Aorta (tissue), 5 donors: ENCODE measurements at regions not wholly inside any gene's neighbourhood (a gene's known extent, or its start where the extent isn't known, plus 50 kb on each side); places are given as distances from the start of the nearest gene placed in this dataset.
"Not testable (repeated sequence)": the region's sequence is repeated elsewhere in the genome, so short reads cannot be mapped to it uniquely, and the experiment has no call there.

Experiments used
- ATAC-seq: fragments of 200-7000 bp; cut with Tn5 transposase; one replicate; pipeline ENCODE4 v1.9.1; 2022; ENCODE audit warnings: moderate library complexity; ENCODE audit not compliant: low FRiP score
- DNase-seq, 2 donors: peaks; one replicate each; pipeline ENCODE4 v3.0.0-alpha.2; 2020
- H3K27ac ChIP-seq, 2 donors: one replicate each; pipeline ENCODE4 v1.5.1; 2013; ENCODE audit warnings: low read length in 2 of 2, mild to moderate bottlenecking in 2 of 2, moderate library complexity in 2 of 2, control low read depth in 1 of 2, inconsistent platforms in 1 of 2, low read depth in 1 of 2
- H3K27me3 ChIP-seq, 2 donors: one replicate each; pipeline ENCODE4 v1.6.1; 2013; ENCODE audit warnings: control low read depth in 1 of 2, low read length in 1 of 2, mild to moderate bottlenecking in 1 of 2, moderate library complexity in 1 of 2; ENCODE audit not compliant: insufficient read depth in 2 of 2, control insufficient read depth in 1 of 2
- H3K36me3 ChIP-seq, 2 donors: one replicate each; pipeline ENCODE4 v1.6.1; 2013; ENCODE audit warnings: control low read depth in 1 of 2, low read length in 1 of 2, mild to moderate bottlenecking in 1 of 2; ENCODE audit not compliant: insufficient read depth in 2 of 2, control insufficient read depth in 1 of 2
- H3K4me1 ChIP-seq, 2 donors: one replicate each; pipeline ENCODE4 v1.6.1; 2013; ENCODE audit warnings: low read length in 2 of 2, control low read depth in 1 of 2, mild to moderate bottlenecking in 1 of 2, moderate library complexity in 1 of 2; ENCODE audit not compliant: insufficient read depth in 2 of 2, control insufficient read depth in 1 of 2
- H3K4me3 ChIP-seq, 2 donors: one replicate each; pipeline ENCODE4 v1.5.1; 2013; ENCODE audit warnings: low read length in 2 of 2, control low read depth in 1 of 2, mild to moderate bottlenecking in 1 of 2
- H3K9me3 ChIP-seq: one replicate; pipeline ENCODE4 v1.6.1; 2013; ENCODE audit warnings: mild to moderate bottlenecking, low read length; ENCODE audit not compliant: control insufficient read depth
- WGBS, 2 donors: extraction: QIAGEN DNeasy Blood & Tissue Kit; methylation state at CpG; one replicate each; pipeline ENCODE4 v1.1.7; 2013; 5-methylcytosine and 5-hydroxymethylcytosine counted together
- intact Hi-C, 2 donors: fragments of 100-400 bp; cut with DNase I; formaldehyde crosslinking; loops; one replicate each; pipeline versions ENCODE4 v1.14.2 to v1.15.0; 2022
- donor health status: healthy with polysubstance abuse.
- donor health status: Bipolar disorder and iron deficiency.
- donor health status: DM: no; HTN: no; CAD: no.
- donor health status: DM: no; HTN: no; CAD: no.
- donor health status: DM: yes; HTN: yes; CAD: no.

GRCh38 chr4:164617911-164618310, 136.0 kb upstream of the SMIM31 start:
- 60 to 69% methylated on average over 3 of the region's 3 CpGs for WGBS, 2 donors
- Histone ChIP-seq H3K27ac (no peak overlapping the region), H3K9me3 (no peaks in the 10 kb centered on the region), H3K27me3 (no peaks in the 10 kb centered on the region), H3K4me3 (no peak overlapping the region), H3K36me3 (no peaks in the 10 kb centered on the region), H3K4me1 (no peaks in the 10 kb centered on the region)
- intact Hi-C loops, result no loop called here
- ATAC-seq (no peak), DNase-seq (no peak)

- intact Hi-C loops, result no loop called here
- WGBS, 2 donors, result 39% methylated on average over 4 of the region's 4 CpGs
- Histone ChIP-seq H3K27ac (no peak overlapping the region), H3K27me3 (no peaks in the 10 kb centered on the region), H3K36me3 (no peaks in the 10 kb centered on the region), H3K9me3 (peaks cover 2% of the 10 kb centered on the region), H3K4me1 (no peaks in the 10 kb centered on the region), H3K4me3 (no peak overlapping the region)
- ATAC-seq (no peak), DNase-seq (no peak)
Measured at GRCh38 chr4:164621886-164622521, 131.9 kb upstream of the SMIM31 start.

GRCh38 chr4:164623099-164623498, 130.8 kb upstream of the SMIM31 start:
- Histone ChIP-seq H3K27ac (no peak overlapping the region), H3K9me3 (peaks cover 2% of the 10 kb centered on the region), H3K36me3 (no peaks in the 10 kb centered on the region), H3K4me3 (no peak overlapping the region), H3K4me1 (no peaks in the 10 kb centered on the region), H3K27me3 (no peaks in the 10 kb centered on the region)
- intact Hi-C loops, result no loop called here
- DNase-seq, result no peak
- ATAC-seq, result peak; percentile 19
- 85 to 100% methylated on average over 1 of the region's 1 CpG for WGBS, 2 donors

- Histone ChIP-seq H3K27ac (no peak overlapping the region), H3K4me3 (no peak overlapping the region), H3K9me3 (no peaks in the 10 kb centered on the region), H3K36me3 (no peaks in the 10 kb centered on the region), H3K27me3 (no peaks in the 10 kb centered on the region), H3K4me1 (no peaks in the 10 kb centered on the region)
- DNase-seq (no peak), ATAC-seq (no peak)
- intact Hi-C loops, result no loop called here
Measured at GRCh38 chr4:164639001-164639400, 114.9 kb upstream of the SMIM31 start.

- Histone ChIP-seq H3K4me1 (no peaks in the 10 kb centered on the region), H3K36me3 (no peaks in the 10 kb centered on the region), H3K9me3 (no peaks in the 10 kb centered on the region), H3K27me3 (no peaks in the 10 kb centered on the region), H3K4me3 (no peak overlapping the region), H3K27ac (no peak overlapping the region)
- WGBS, 2 donors, result 34 to 52% methylated on average over 1 of the region's 1 CpG
- no peak for DNase-seq
- ATAC-seq, result no peak
- intact Hi-C loops, result no loop called here
Measured at GRCh38 chr4:164648151-164648848, 105.6 kb upstream of the SMIM31 start.

DNA sequence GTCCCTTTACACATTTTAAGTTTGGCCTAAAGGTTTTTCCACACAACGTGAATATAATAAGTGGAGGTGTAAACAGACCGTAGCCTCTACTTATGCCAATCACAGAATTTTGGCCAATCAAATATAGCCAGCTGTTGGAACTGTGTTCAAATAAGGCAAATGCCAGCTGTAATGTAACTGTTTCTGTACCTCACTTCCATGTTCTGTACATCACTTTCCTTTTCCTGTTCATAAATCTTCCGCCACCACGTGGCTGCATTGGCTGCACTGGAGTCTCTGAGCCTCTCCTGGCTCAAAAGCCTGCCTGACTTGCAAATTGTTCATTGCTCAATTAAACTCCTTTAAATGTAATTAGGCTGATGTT, 105.1 kb upstream of the SMIM31 start:
- Histone ChIP-seq H3K4me1 (no peaks in the 10 kb centered on the region), H3K9me3 (no peaks in the 10 kb centered on the region), H3K27me3 (no peaks in the 10 kb centered on the region), H3K36me3 (no peaks in the 10 kb centered on the region), H3K4me3 (no peak overlapping the region), H3K27ac (no peak overlapping the region)
- 56 to 64% methylated on average over 4 of the region's 4 CpGs for WGBS, 2 donors
- intact Hi-C loops, result no loop called here
- DNase-seq (no peak), ATAC-seq (no peak)

DNA sequence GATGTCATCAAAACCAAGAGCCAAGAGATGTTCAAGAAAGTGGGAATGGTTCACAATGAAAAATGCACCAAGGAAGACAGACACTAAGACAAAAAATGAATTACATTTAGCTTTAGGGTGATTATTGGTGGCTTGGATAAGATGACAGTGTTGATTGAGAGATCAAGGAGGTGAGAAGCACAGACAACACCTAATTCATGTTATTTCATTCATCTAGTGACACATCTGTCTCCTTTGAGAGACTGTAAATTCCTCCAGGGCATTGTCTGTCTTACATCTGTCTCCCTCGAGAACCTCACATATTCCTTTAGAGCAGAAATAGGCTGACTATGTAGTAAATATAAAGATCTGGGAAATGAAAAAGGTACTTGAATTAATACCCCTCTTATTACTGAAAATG, 94.2 kb upstream of the SMIM31 start:
- Histone ChIP-seq H3K36me3 (no peaks in the 10 kb centered on the region), H3K9me3 (peaks cover 2% of the 10 kb centered on the region), H3K27ac (no peak overlapping the region), H3K4me1 (no peaks in the 10 kb centered on the region), H3K27me3 (no peaks in the 10 kb centered on the region), H3K4me3 (no peak overlapping the region)
- 57 to 70% methylated on average over 1 of the region's 1 CpG for WGBS, 2 donors
- no peak for ATAC-seq
- intact Hi-C loops, result no loop called here
- no peak for DNase-seq

GRCh38 chr4:164676152-164676551, 77.8 kb upstream of the SMIM31 start:
- ATAC-seq, intact Hi-C loops, H3K27ac ChIP-seq, H3K36me3 ChIP-seq, H3K4me1 ChIP-seq, DNase-seq, H3K4me3 ChIP-seq, H3K9me3 ChIP-seq, H3K27me3 ChIP-seq: not testable (repeated sequence)
- 78 to 82% methylated on average over 9 of the region's 9 CpGs for WGBS, 2 donors

DNA sequence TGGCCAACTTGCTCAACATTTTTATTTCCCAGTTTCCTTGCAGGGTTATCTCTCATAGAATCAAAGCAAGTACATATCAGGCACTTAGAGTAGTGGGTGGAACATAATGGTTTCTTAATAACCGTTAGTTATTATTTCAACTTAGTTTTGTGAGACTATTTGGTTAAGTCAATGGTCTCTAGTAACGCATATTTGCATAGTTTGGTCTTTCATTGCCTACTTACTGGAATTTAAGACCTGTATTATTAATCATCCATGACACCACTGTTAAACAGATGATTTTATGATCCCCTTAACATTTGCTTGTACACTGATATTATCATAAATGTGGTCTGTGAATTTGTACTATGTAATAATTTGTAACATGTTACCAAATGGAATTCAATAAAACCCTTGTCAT, 70.9 kb upstream of the SMIM31 start:
- WGBS, 2 donors, result 60 to 75% methylated on average over 2 of the region's 2 CpGs
- ATAC-seq (no peak), DNase-seq (no peak)
- H3K36me3 ChIP-seq, result no peaks in the 10 kb centered on the region
- H3K4me1 ChIP-seq, result no peaks in the 10 kb centered on the region
- no peak overlapping the region for H3K4me3 ChIP-seq
- H3K27me3 ChIP-seq, result no peaks in the 10 kb centered on the region
- peaks cover 1% of the 10 kb centered on the region for H3K9me3 ChIP-seq
- intact Hi-C loops, result no loop called here
- no peak overlapping the region for H3K27ac ChIP-seq
